Fibroblast of lung (primary cell): ENCODE measurements at regions not wholly inside any gene's neighbourhood (a gene's known extent, or its start where the extent isn't known, plus 50 kb on each side); places are given as distances from the start of the nearest gene placed in this dataset.

Experiments
- DNase-seq, 2 donors: peaks; one replicate each; pipeline versions ENCODE4 v3.0.0 to v3.0.0-alpha.2; 2010; ENCODE audit warnings: low read depth in 2 of 2
- H2AFZ ChIP-seq: 2 replicates; pipeline ENCODE4 v1.5.1; 2012; ENCODE audit warnings: low read length, control low read depth, inconsistent platforms
- H3K27ac ChIP-seq: 2 replicates; pipeline ENCODE4 v1.5.1; 2011; ENCODE audit warnings: low read length, control low read depth; ENCODE audit not compliant: insufficient read depth
- H3K27me3 ChIP-seq: 2 replicates; pipeline ENCODE4 v1.5.1; 2011; ENCODE audit warnings: mild to moderate bottlenecking, low read length; ENCODE audit not compliant: control insufficient read depth, insufficient read depth
- H3K36me3 ChIP-seq: 2 replicates; pipeline ENCODE4 v1.5.1; 2011; ENCODE audit warnings: low read length; ENCODE audit not compliant: control insufficient read depth, insufficient read depth
- H3K4me1 ChIP-seq: 2 replicates; pipeline ENCODE4 v1.5.1; 2011; ENCODE audit warnings: low read length; ENCODE audit not compliant: control insufficient read depth, insufficient read depth; ENCODE audit errors: extremely low read depth
- H3K4me2 ChIP-seq: 2 replicates; pipeline ENCODE4 v1.5.1; 2011; ENCODE audit warnings: low read length, control low read depth; ENCODE audit not compliant: insufficient read depth; ENCODE audit errors: extremely low read depth
- H3K4me3 ChIP-seq, 4 experiments: fragments of 200-600 bp in 1 of 4; sonication (generic) in 1 of 4; replicated peaks in 1 of 4; 2 replicates each; pipeline ENCODE4 v1.5.1; 2011 to 2016; ENCODE audit warnings: low read length in 4 of 4, low read depth in 3 of 4, mild to moderate bottlenecking in 3 of 4, control low read depth in 2 of 4, inconsistent platforms in 1 of 4, mixed read lengths in 1 of 4; ENCODE audit not compliant: insufficient read depth in 1 of 4; ENCODE audit errors: control extremely low read depth in 1 of 4
- H3K79me2 ChIP-seq: 2 replicates; pipeline ENCODE4 v1.5.1; 2012; ENCODE audit warnings: mild to moderate bottlenecking, low read length, inconsistent platforms; ENCODE audit not compliant: control insufficient read depth, insufficient read depth
- H3K9ac ChIP-seq: 2 replicates; pipeline ENCODE4 v1.5.1; 2011; ENCODE audit warnings: mild to moderate bottlenecking, low read length, control low read depth; ENCODE audit not compliant: insufficient read depth
- H3K9me3 ChIP-seq: 2 replicates; pipeline ENCODE4 v1.5.1; 2012; ENCODE audit warnings: low read depth, low read length; ENCODE audit not compliant: control insufficient read depth, insufficient read depth
- H4K20me1 ChIP-seq: 2 replicates; pipeline ENCODE4 v1.5.1; 2011; ENCODE audit warnings: low read length; ENCODE audit not compliant: control insufficient read depth, insufficient read depth; ENCODE audit errors: extremely low read depth
- CTCF ChIP-seq, 2 donors: IDR thresholded peaks in 1 of 2; conservative IDR thresholded peaks in 1 of 2; 1 replicate in 1 of 2; 2 replicates in 1 of 2; pipeline ENCODE4 v1.5.1; 2011 to 2012; ENCODE audit warnings: low read length in 2 of 2, control low read depth in 1 of 2, inconsistent platforms in 1 of 2, low read depth in 1 of 2, mild to moderate bottlenecking in 1 of 2
- EZH2 ChIP-seq: IDR thresholded peaks from 2 replicates; pipeline ENCODE4 v1.5.1; 2012; ENCODE audit warnings: low read length, control low read depth, mild to moderate bottlenecking; ENCODE audit errors: missing control alignments

GRCh38 chr5:2024986-2025721 is 142.4 kb upstream of the IRX4 start:
- no peaks in the 10 kb centered on the region for H3K79me2 ChIP-seq
- H3K36me3 ChIP-seq: no peaks in the 10 kb centered on the region
- no peaks in the 10 kb centered on the region for H3K9me3 ChIP-seq
- DNase-seq: no peak
- H3K4me2 ChIP-seq: no peak overlapping the region
- no peaks in the 10 kb centered on the region for H3K4me1 ChIP-seq
- no peak overlapping the region for H3K4me3 ChIP-seq
- H3K27ac ChIP-seq: no peak overlapping the region
- TF ChIP-seq EZH2 (no peak), CTCF (conservative IDR thresholded peaks at IDR 0.05 in 1 of 2, IDR thresholded peaks at IDR 0.05 in 1 of 2; ENCODE audit: low read depth in 1 of 2, low read length in 2 of 2) (no peak)
- H3K9ac ChIP-seq: no peak overlapping the region
- H2AFZ ChIP-seq: no peak overlapping the region
- H3K27me3 ChIP-seq: no peaks in the 10 kb centered on the region
- H4K20me1 ChIP-seq: no peaks in the 10 kb centered on the region

- H3K36me3 ChIP-seq: no peaks in the 10 kb centered on the region
- DNase-seq: no peak
- no peaks in the 10 kb centered on the region for H3K4me1 ChIP-seq
- no peak overlapping the region for H3K4me2 ChIP-seq
- no peaks in the 10 kb centered on the region for H4K20me1 ChIP-seq
- H3K9ac ChIP-seq: no peak overlapping the region
- no peak overlapping the region for H2AFZ ChIP-seq
- H3K27me3 ChIP-seq: no peaks in the 10 kb centered on the region
- no peaks in the 10 kb centered on the region for H3K9me3 ChIP-seq
- TF ChIP-seq EZH2 (no peak), CTCF (conservative IDR thresholded peaks at IDR 0.05 in 1 of 2, IDR thresholded peaks at IDR 0.05 in 1 of 2; ENCODE audit: low read depth in 1 of 2, low read length in 2 of 2) (no peak)
- no peak overlapping the region for H3K27ac ChIP-seq
- H3K79me2 ChIP-seq: no peaks in the 10 kb centered on the region
- H3K4me3 ChIP-seq: no peak overlapping the region
Measured at GRCh38 chr5:2023196-2023595, 140.5 kb upstream of the IRX4 start.

GRCh38 chr5:2022436-2022835 is 139.7 kb upstream of the IRX4 start:
- H3K9ac ChIP-seq: no peak overlapping the region
- TF ChIP-seq EZH2 (no peak), CTCF (conservative IDR thresholded peaks at IDR 0.05 in 1 of 2, IDR thresholded peaks at IDR 0.05 in 1 of 2; ENCODE audit: low read depth in 1 of 2, low read length in 2 of 2) (no peak)
- no peaks in the 10 kb centered on the region for H3K79me2 ChIP-seq
- DNase-seq: no peak
- no peak overlapping the region for H2AFZ ChIP-seq
- no peaks in the 10 kb centered on the region for H3K9me3 ChIP-seq
- no peak overlapping the region for H3K4me2 ChIP-seq
- H3K4me3 ChIP-seq: no peak overlapping the region
- no peaks in the 10 kb centered on the region for H3K36me3 ChIP-seq
- H3K4me1 ChIP-seq: no peaks in the 10 kb centered on the region
- H3K27me3 ChIP-seq: no peaks in the 10 kb centered on the region
- no peak overlapping the region for H3K27ac ChIP-seq
- no peaks in the 10 kb centered on the region for H4K20me1 ChIP-seq
